ENCODE measurements at regions not wholly inside any gene's neighbourhood (a gene's known extent, or its start where the extent isn't known, plus 50 kb on each side); places are given as distances from the start of the nearest gene placed in this dataset.

- Histone ChIP-seq H3K4me1 (ENCODE audit: control insufficient read depth, low read depth, low read length) (no peaks in the 10 kb centered on the region), H3K56ac (ENCODE audit: low read length) (no peak overlapping the region), H2BK15ac (replicated peaks; ENCODE audit: low read depth) (no peak overlapping the region), H4K8ac (ENCODE audit: low read depth, low read length) (no peak overlapping the region), H3K27me3 (ENCODE audit: insufficient read depth, low read length, poor library complexity) (no peaks in the 10 kb centered on the region), H3K79me2 (ENCODE audit: control insufficient read depth, insufficient read depth, low read length) (no peaks in the 10 kb centered on the region), H2BK120ac (ENCODE audit: low read depth, low read length) (no peak overlapping the region), H2AK5ac (ENCODE audit: low read length) (no peak overlapping the region), H3K36me3 (ENCODE audit: control insufficient read depth, insufficient read depth, low read length) (no peaks in the 10 kb centered on the region), H3K27ac (ENCODE audit: low read depth, low read length) (no peak overlapping the region), H3K79me1 (ENCODE audit: low read length) (no peaks in the 10 kb centered on the region), H2BK5ac (ENCODE audit: low read length) (no peak overlapping the region), H4K5ac (ENCODE audit: low read length) (no peak overlapping the region), H3K18ac (ENCODE audit: low read length) (no peak overlapping the region), H3K4ac (ENCODE audit: low read depth, low read length) (no peak overlapping the region), H3K23ac (ENCODE audit: low read length) (no peak overlapping the region), H3K4me2 (ENCODE audit: low read length) (no peak overlapping the region), H3K4me3 (ENCODE audit: low read length) (no peak overlapping the region), H3K9ac (ENCODE audit: low read length) (no peak overlapping the region)
- no peak for DNase-seq
- no CpG with 5 or more reads among the region's 1 CpG for WGBS (ENCODE audit: extremely low coverage, insufficient coverage, low lambda C conversion rate)
These were observed 590.7 kb upstream of the SGO1 start for GRCh38 chr3:20776692-20777091.

GRCh38 chr3:20776286-20776685 is 590.3 kb upstream of the SGO1 start:
- Histone ChIP-seq H3K4me3 (ENCODE audit: low read length) (no peak overlapping the region), H4K5ac (ENCODE audit: low read length) (no peak overlapping the region), H3K4ac (ENCODE audit: low read depth, low read length) (no peak overlapping the region), H3K36me3 (ENCODE audit: control insufficient read depth, insufficient read depth, low read length) (no peaks in the 10 kb centered on the region), H3K79me1 (ENCODE audit: low read length) (no peaks in the 10 kb centered on the region), H2BK15ac (replicated peaks; ENCODE audit: low read depth) (no peak overlapping the region), H3K9ac (ENCODE audit: low read length) (no peak overlapping the region), H3K79me2 (ENCODE audit: control insufficient read depth, insufficient read depth, low read length) (no peaks in the 10 kb centered on the region), H4K8ac (ENCODE audit: low read depth, low read length) (no peak overlapping the region), H3K56ac (ENCODE audit: low read length) (no peak overlapping the region), H3K27ac (ENCODE audit: low read depth, low read length) (no peak overlapping the region), H2BK120ac (ENCODE audit: low read depth, low read length) (no peak overlapping the region), H3K4me2 (ENCODE audit: low read length) (no peak overlapping the region), H3K18ac (ENCODE audit: low read length) (no peak overlapping the region), H2BK5ac (ENCODE audit: low read length) (no peak overlapping the region), H2AK5ac (ENCODE audit: low read length) (no peak overlapping the region), H3K23ac (ENCODE audit: low read length) (no peak overlapping the region), H3K27me3 (ENCODE audit: insufficient read depth, low read length, poor library complexity) (no peaks in the 10 kb centered on the region), H3K4me1 (ENCODE audit: control insufficient read depth, low read depth, low read length) (no peaks in the 10 kb centered on the region)
- WGBS (ENCODE audit: extremely low coverage, insufficient coverage, low lambda C conversion rate) = no CpG with 5 or more reads among the region's 1 CpG
- no peak for DNase-seq

- H3K4me1 ChIP-seq (ENCODE audit: control insufficient read depth, low read depth, low read length) = no peaks in the 10 kb centered on the region
- no peak overlapping the region for H3K4me3 ChIP-seq (ENCODE audit: low read length)
- no peak overlapping the region for H4K8ac ChIP-seq (ENCODE audit: low read depth, low read length)
- no peak overlapping the region for H3K23ac ChIP-seq (ENCODE audit: low read length)
- H2AK5ac ChIP-seq (ENCODE audit: low read length) = no peak overlapping the region
- no peak overlapping the region for H2BK15ac ChIP-seq (replicated peaks; ENCODE audit: low read depth)
- DNase-seq = peak; percentile 0
- no peak overlapping the region for H3K56ac ChIP-seq (ENCODE audit: low read length)
- H3K18ac ChIP-seq (ENCODE audit: low read length) = no peak overlapping the region
- no CpG with 5 or more reads among the region's 5 CpGs for WGBS (ENCODE audit: extremely low coverage, insufficient coverage, low lambda C conversion rate)
- no peak overlapping the region for H3K4me2 ChIP-seq (ENCODE audit: low read length)
- H3K79me2 ChIP-seq (ENCODE audit: control insufficient read depth, insufficient read depth, low read length) = no peaks in the 10 kb centered on the region
- no peaks in the 10 kb centered on the region for H3K36me3 ChIP-seq (ENCODE audit: control insufficient read depth, insufficient read depth, low read length)
- no peaks in the 10 kb centered on the region for H3K27me3 ChIP-seq (ENCODE audit: insufficient read depth, low read length, poor library complexity)
- no peak overlapping the region for H3K27ac ChIP-seq (ENCODE audit: low read depth, low read length)
- H3K79me1 ChIP-seq (ENCODE audit: low read length) = no peaks in the 10 kb centered on the region
- no peak overlapping the region for H2BK120ac ChIP-seq (ENCODE audit: low read depth, low read length)
- no peak overlapping the region for H3K9ac ChIP-seq (ENCODE audit: low read length)
- H3K4ac ChIP-seq (ENCODE audit: low read depth, low read length) = no peak overlapping the region
- H2BK5ac ChIP-seq (ENCODE audit: low read length) = no peak overlapping the region
- H4K5ac ChIP-seq (ENCODE audit: low read length) = no peak overlapping the region
These were observed 587.4 kb upstream of the SGO1 start for GRCh38 chr3:20773320-20773984.

GRCh38 chr3:20772869-20773268 is 586.9 kb upstream of the SGO1 start:
- Histone ChIP-seq H3K36me3 (ENCODE audit: control insufficient read depth, insufficient read depth, low read length) (no peaks in the 10 kb centered on the region), H3K79me2 (ENCODE audit: control insufficient read depth, insufficient read depth, low read length) (no peaks in the 10 kb centered on the region), H3K18ac (ENCODE audit: low read length) (no peak overlapping the region), H4K5ac (ENCODE audit: low read length) (no peak overlapping the region), H3K4me3 (ENCODE audit: low read length) (no peak overlapping the region), H3K4me2 (ENCODE audit: low read length) (no peak overlapping the region), H3K4me1 (ENCODE audit: control insufficient read depth, low read depth, low read length) (no peaks in the 10 kb centered on the region), H3K23ac (ENCODE audit: low read length) (no peak overlapping the region), H3K27ac (ENCODE audit: low read depth, low read length) (no peak overlapping the region), H2BK15ac (replicated peaks; ENCODE audit: low read depth) (no peak overlapping the region), H2BK5ac (ENCODE audit: low read length) (no peak overlapping the region), H3K9ac (ENCODE audit: low read length) (no peak overlapping the region), H2BK120ac (ENCODE audit: low read depth, low read length) (no peak overlapping the region), H3K4ac (ENCODE audit: low read depth, low read length) (no peak overlapping the region), H4K8ac (ENCODE audit: low read depth, low read length) (no peak overlapping the region), H3K27me3 (ENCODE audit: insufficient read depth, low read length, poor library complexity) (no peaks in the 10 kb centered on the region), H3K56ac (ENCODE audit: low read length) (no peak overlapping the region), H2AK5ac (ENCODE audit: low read length) (no peak overlapping the region), H3K79me1 (ENCODE audit: low read length) (no peaks in the 10 kb centered on the region)
- DNase-seq = no peak

- no peaks in the 10 kb centered on the region for H3K79me2 ChIP-seq (ENCODE audit: control insufficient read depth, insufficient read depth, low read length)
- no peak overlapping the region for H2BK15ac ChIP-seq (replicated peaks; ENCODE audit: low read depth)
- no peak overlapping the region for H4K8ac ChIP-seq (ENCODE audit: low read depth, low read length)
- no peaks in the 10 kb centered on the region for H3K27me3 ChIP-seq (ENCODE audit: insufficient read depth, low read length, poor library complexity)
- no peak overlapping the region for H3K4me3 ChIP-seq (ENCODE audit: low read length)
- H3K4me2 ChIP-seq (ENCODE audit: low read length) = no peak overlapping the region
- no peak overlapping the region for H3K9ac ChIP-seq (ENCODE audit: low read length)
- no peaks in the 10 kb centered on the region for H3K4me1 ChIP-seq (ENCODE audit: control insufficient read depth, low read depth, low read length)
- H3K18ac ChIP-seq (ENCODE audit: low read length) = no peak overlapping the region
- no peak overlapping the region for H2BK5ac ChIP-seq (ENCODE audit: low read length)
- H4K5ac ChIP-seq (ENCODE audit: low read length) = no peak overlapping the region
- H2BK120ac ChIP-seq (ENCODE audit: low read depth, low read length) = no peak overlapping the region
- H3K23ac ChIP-seq (ENCODE audit: low read length) = no peak overlapping the region
- no peaks in the 10 kb centered on the region for H3K36me3 ChIP-seq (ENCODE audit: control insufficient read depth, insufficient read depth, low read length)
- no CpG with 5 or more reads among the region's 4 CpGs for WGBS (ENCODE audit: extremely low coverage, insufficient coverage, low lambda C conversion rate)
- H3K56ac ChIP-seq (ENCODE audit: low read length) = no peak overlapping the region
- no peaks in the 10 kb centered on the region for H3K79me1 ChIP-seq (ENCODE audit: low read length)
- no peak overlapping the region for H2AK5ac ChIP-seq (ENCODE audit: low read length)
- no peak overlapping the region for H3K27ac ChIP-seq (ENCODE audit: low read depth, low read length)
- peak; percentile 1 for DNase-seq
- no peak overlapping the region for H3K4ac ChIP-seq (ENCODE audit: low read depth, low read length)
These were observed 583.4 kb upstream of the SGO1 start for GRCh38 chr3:20769430-20769829.

- Histone ChIP-seq H3K27me3 (ENCODE audit: insufficient read depth, low read length, poor library complexity) (no peaks in the 10 kb centered on the region), H3K79me2 (ENCODE audit: control insufficient read depth, insufficient read depth, low read length) (no peaks in the 10 kb centered on the region), H3K79me1 (ENCODE audit: low read length) (no peaks in the 10 kb centered on the region), H4K8ac (ENCODE audit: low read depth, low read length) (no peak overlapping the region), H3K4me3 (ENCODE audit: low read length) (no peak overlapping the region), H3K4ac (ENCODE audit: low read depth, low read length) (no peak overlapping the region), H3K56ac (ENCODE audit: low read length) (no peak overlapping the region), H4K5ac (ENCODE audit: low read length) (no peak overlapping the region), H3K23ac (ENCODE audit: low read length) (no peak overlapping the region), H3K36me3 (ENCODE audit: control insufficient read depth, insufficient read depth, low read length) (no peaks in the 10 kb centered on the region), H2BK5ac (ENCODE audit: low read length) (no peak overlapping the region), H3K9ac (ENCODE audit: low read length) (no peak overlapping the region), H2BK120ac (ENCODE audit: low read depth, low read length) (no peak overlapping the region), H2BK15ac (replicated peaks; ENCODE audit: low read depth) (no peak overlapping the region), H3K4me2 (ENCODE audit: low read length) (no peak overlapping the region), H2AK5ac (ENCODE audit: low read length) (no peak overlapping the region), H3K27ac (ENCODE audit: low read depth, low read length) (no peak overlapping the region), H3K4me1 (ENCODE audit: control insufficient read depth, low read depth, low read length) (no peaks in the 10 kb centered on the region), H3K18ac (ENCODE audit: low read length) (no peak overlapping the region)
- no peak for DNase-seq
These were observed 575.0 kb upstream of the SGO1 start for GRCh38 chr3:20760981-20761380.

Measured in mesendoderm (in vitro differentiated cells).